Stimulated activated CD4-positive, alpha-beta T cell treated with anti-CD3 and anti-CD28 coated beads, Interleukin-1b, Interleukin-23, amount 100 ng/mL, for 48 hours (primary cell): ENCODE measurements at regions not wholly inside any gene's neighbourhood (a gene's known extent, or its start where the extent isn't known, plus 50 kb on each side); places are given as distances from the start of the nearest gene placed in this dataset.

ENCODE experiments used
- DNase-seq: peaks from one replicate; pipeline ENCODE4 v3.0.0-alpha.2; 2020

GRCh38 chr9:14427419-14427818 is 113.5 kb upstream of the NFIB start:
- no peak for DNase-seq

DNA sequence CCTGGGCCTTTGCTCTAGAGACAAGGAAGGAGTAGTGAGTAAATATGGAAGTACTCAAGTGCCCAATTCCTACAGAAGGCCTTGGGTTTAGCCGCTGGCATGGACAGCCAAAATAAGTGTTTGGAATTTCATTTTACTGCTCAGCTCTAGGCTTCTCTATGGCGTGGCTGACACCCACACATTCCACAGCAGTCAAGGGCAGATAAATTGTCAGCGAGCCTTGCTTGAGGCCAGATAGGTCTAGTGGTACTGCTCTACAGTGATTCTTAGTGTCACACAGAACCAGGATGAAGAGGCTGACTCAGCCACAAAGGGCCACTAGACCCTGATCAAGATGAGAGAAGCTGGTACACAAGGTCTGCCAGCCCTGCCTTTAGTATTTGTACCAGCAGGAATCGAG is 111.0 kb upstream of the NFIB start:
- no peak for DNase-seq

- DNase-seq = no peak
Observed at GRCh38 chr9:14424289-14424688, 110.3 kb upstream of the NFIB start.

GRCh38 chr9:14423815-14424261 is 109.9 kb upstream of the NFIB start:
- no peak for DNase-seq

GRCh38 chr9:14421291-14421690 is 107.3 kb upstream of the NFIB start:
- no peak for DNase-seq

DNA sequence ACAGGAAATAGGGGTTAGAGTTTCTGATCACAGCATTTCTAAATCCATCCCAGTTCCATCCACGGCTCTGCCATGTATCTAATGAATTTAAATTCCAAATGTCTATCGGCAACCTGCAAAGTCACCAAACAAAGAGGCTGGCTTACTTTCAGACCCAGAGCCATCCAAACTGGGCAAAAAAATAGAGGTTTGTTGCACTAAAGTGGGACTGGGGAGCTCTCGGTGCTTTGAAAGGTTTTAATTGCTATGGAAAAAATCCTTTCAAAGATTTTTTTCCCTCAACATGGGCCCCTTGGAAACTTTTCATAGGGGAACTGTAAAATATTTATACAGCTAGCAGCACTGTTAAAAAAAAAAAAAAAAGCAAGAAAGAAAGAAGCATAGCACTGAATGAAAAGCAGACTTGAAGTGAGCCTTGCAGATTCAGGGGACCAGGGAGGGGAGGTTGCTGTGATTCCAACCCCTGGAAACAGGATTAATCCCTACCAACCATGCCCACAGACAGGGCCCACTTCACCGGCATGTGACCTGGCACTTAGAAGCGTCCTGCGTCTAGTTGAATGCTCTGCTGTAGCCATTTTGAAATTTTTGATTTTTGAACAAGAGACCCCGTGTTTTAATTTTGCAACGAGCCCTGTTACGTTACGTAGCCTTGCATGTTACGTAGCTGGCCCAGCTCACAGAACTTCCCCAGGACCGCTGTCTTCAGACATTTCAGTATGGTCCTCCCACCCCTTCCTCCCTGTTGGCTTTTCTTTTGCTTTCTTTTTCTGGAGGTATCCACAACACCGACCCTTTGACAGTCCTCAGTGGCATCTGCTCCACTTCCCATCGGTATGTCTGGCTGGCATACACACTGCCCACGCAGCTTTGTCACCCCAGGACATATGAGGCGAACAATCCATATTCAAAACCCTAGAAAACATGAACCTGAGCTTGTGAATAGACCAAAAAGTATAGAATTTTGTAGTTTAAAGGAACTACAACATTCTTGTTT is 105.3 kb upstream of the NFIB start:
- DNase-seq = no peak

DNA sequence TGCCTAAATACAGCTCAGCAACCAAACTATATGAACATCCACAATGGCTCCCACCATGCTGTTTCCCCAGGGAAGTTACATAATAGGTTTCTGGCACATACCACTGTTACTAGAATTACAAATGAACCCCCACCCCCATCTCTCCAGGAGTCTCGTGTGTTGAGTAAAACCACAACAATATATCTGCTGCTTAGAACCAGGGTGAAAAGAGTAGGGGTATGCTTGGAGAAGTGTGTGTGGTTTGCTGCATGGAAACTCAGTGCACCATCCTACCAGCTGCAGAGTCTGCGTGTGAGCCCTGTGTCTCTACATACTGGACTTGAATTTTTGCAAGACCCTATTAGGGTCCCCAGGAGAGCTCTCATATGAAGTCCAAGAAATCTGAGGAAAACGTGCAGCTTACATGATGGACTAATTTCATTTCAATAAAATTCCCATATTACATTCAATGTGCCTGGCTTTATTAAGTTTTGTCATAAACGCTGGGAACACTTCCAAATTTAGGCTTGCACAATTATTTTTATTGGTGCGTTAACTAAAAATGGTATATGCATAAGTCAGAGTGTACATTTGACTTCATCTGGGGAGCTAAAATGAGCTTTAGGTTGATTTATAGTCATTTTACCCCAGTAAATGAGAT is 104.5 kb upstream of the NFIB start:
- no peak for DNase-seq

- DNase-seq = no peak
Observed at GRCh38 chr9:14417237-14417636, 103.3 kb upstream of the NFIB start.

- no peak for DNase-seq
Observed at GRCh38 chr9:14415947-14416346, 102.0 kb upstream of the NFIB start.

DNA sequence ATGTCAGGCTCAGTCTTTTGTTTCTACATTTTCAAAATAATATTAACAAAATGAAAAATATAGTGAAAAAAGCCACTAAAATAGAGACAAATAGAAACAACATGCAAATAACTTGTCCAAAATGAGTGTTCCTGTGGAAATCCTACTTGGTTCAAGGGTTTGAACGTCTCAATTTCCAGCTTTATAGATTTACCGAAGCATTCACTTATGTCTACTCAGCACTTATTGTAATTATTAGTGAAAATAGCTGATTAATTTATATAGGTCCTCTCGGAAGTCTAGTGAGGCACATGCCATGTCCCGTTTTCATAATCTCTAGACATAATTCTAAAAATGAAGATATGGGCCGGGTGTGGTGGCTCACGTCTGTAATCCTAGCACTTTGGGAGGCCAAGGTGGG is 99.9 kb upstream of the NFIB start:
- no peak for DNase-seq

- DNase-seq = no peak
Observed at GRCh38 chr9:14412775-14413174, 98.8 kb upstream of the NFIB start.

DNA sequence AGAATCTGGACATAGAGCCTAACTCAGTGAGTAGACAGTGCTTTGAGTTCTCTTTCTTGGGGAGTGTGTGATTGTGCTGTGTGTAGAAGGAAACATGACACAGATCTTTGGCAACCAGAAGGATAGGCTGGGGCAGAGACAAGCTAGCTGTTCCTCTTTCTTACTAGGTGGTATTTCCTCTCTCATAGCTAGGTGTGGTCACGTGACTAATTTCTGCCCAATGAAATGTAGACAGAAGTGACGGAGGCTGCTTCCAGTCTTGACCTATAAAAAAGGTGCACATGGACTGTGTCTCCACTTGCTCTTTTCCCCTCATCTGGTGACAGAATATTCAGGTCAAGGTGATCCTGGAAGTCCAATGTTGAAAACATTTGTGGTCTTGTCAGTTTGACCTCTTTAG is 92.5 kb upstream of the NFIB start:
- no peak for DNase-seq

GRCh38 chr9:14405176-14405706 is 91.3 kb upstream of the NFIB start:
- no peak for DNase-seq

DNA sequence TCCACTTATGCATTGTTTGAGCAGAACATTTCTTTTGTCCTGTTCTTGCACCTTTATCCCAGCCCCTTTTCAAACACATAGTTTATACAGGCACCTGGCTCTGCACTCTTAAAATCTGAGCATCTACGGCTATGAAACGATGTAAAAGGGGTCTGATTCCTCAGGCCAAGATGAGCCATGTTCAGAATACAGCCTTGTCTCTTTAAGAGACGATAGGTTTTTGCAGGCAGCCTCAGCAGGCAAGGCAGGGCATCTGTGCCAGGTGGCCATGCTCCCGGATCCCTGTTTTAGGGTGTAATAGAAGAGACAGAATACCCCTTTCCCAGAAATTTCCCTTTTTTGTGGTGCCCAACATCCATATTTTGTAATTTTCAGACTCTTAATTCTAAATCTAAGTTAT is 89.1 kb upstream of the NFIB start:
- DNase-seq = no peak

GRCh38 chr9:14402583-14402982 is 88.6 kb upstream of the NFIB start:
- no peak for DNase-seq

DNA sequence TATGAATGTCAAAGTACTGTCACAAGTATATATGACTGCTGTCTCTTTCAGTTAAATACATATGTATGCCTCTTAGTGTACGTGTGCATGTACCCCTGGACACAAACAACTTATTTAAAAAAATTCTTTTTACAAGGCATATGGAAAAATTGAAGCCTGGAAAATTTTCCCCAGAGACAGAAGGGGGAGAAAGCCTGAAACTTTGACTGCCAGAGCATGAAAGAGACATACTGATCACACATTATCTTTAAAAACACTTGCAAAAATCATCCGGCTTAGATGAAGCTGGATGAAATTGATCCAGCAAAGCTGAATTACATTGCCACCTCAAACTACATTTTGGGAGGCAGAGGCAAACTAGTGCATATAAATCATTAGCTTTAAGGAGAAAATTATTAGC is 88.0 kb upstream of the NFIB start:
- DNase-seq = no peak

- DNase-seq = no peak
Observed at GRCh38 chr9:14400658-14400995, 86.7 kb upstream of the NFIB start.

DNA sequence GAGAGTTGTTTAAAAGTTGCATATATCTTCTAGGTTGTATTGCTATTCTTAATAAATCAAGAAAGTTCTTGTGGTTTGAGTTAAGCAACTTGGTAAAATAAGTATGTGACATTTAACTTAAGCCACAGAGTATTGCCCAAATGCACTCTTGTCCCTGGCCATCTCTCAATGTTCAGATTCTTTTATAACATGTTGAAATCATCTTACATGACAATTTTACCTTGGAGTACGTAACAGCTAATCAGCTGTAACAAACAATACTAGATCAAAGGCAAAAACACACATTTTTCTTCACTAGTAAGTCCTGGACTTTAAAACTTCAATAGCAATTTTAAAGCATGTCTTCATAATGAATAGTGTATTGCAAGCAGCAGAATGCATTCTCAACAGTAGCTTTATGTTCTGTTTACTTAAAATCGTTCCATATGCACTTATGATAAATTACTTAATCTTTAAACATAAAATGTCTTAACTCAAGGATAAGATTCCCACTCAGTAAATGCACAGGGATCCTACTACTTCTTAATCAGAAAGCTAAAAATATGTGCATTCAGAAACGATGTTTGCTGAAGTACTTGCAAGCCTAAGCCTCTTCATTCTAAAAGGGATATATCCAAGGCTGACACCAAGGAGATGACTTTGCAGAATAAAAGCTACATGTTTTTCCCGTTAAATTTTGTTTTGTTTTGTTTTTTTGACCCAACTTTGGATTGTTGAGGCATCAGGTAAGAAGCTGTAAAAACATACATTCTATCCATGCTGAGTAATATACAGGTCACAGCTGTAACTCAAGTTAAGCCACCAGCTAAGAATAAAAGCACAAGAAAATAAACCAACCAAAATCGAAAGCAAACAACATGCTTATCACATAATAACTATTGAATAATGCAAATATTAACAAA is 86.1 kb upstream of the NFIB start:
- DNase-seq = no peak

- DNase-seq = no peak
Observed at GRCh38 chr9:14398473-14398872, 84.5 kb upstream of the NFIB start.

DNA sequence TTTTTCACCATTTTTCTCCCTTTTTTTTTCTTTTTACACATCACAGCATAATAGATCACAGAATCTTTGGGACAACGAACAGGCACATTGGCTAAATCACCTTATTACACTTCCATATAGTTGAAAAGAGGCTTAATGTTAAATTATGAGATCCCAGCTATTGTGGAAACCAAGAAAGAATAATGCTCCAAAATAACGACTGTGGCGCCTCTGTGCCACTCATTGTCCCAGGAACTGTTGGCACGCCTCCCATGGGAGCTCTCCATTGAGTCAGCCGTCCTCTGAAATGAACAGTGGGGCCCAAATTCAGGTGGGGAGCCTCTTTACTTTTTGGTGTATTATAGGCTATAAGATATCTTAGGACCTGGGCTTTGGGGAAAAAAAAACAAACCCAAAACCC is 82.2 kb upstream of the NFIB start:
- no peak for DNase-seq

- no peak for DNase-seq
Observed at GRCh38 chr9:14395317-14396082, 81.6 kb upstream of the NFIB start.

GRCh38 chr9:14393418-14393817 is 79.5 kb upstream of the NFIB start:
- no peak for DNase-seq
